ENCODE measurements at regions not wholly inside any gene's neighbourhood (a gene's known extent, or its start where the extent isn't known, plus 50 kb on each side); places are given as distances from the start of the nearest gene placed in this dataset.

DNA sequence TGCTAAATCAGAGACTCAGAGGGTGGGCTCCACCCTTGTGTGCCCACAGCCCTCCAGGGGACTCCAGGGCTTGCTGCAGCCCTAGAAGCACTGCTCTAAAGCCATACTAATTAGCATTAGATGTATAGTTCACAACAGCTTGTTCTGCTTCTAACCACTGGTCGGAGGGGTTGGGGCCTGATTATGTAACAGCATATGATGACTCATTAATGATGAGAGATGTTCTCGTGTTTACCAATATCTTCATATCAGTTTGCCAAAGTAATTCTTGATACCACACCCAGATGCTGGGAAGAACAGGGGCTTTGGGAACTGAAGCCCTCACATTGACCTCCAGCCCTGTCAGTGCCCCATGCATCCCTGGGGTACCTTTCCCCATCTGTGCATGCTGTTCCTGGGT lies 104.1 kb upstream of the FOXA2 start:
- no peak for TF ChIP-seq CTCF (conservative IDR thresholded peaks at IDR 0.05; ENCODE audit: low read depth, low read length)
- no peak for TF ChIP-seq EZH2 (IDR thresholded peaks at IDR 0.05; ENCODE audit: borderline replicate concordance, low read depth, low read length, poor library complexity, severe bottlenecking)
